ENCODE measurements at regions not wholly inside any gene's neighbourhood (a gene's known extent, or its start where the extent isn't known, plus 50 kb on each side); places are given as distances from the start of the nearest gene placed in this dataset.

- Histone ChIP-seq H3K9me3 (ENCODE audit: low read length) (peaks cover 26% of the 10 kb centered on the region), H2AFZ (ENCODE audit: low read length) (no peak overlapping the region), H3K79me2 (ENCODE audit: low read length) (no peaks in the 10 kb centered on the region), H3K4me1 (ENCODE audit: low read length) (no peaks in the 10 kb centered on the region), H3K4me3 (ENCODE audit: low read length) (no peak overlapping the region), H3K27me3 (ENCODE audit: low read length) (no peaks in the 10 kb centered on the region), H3K27ac (ENCODE audit: low read length) (no peak overlapping the region), H3K36me3 (ENCODE audit: insufficient read depth, low read length) (no peaks in the 10 kb centered on the region), H3K4me2 (ENCODE audit: low read depth, low read length, poor library complexity, severe bottlenecking) (no peak overlapping the region), H3K9ac (ENCODE audit: low read length) (no peak overlapping the region), H4K20me1 (ENCODE audit: insufficient read depth, low read depth, low read length) (no peaks in the 10 kb centered on the region), H3K9me2 (replicated peaks; ENCODE audit: insufficient read depth, low read length) (no peaks in the 10 kb centered on the region)
- DNase-seq, result no peak
These were observed 755.9 kb upstream of the ADGRL4 start for GRCh38 chr1:79762461-79762860.

GRCh38 chr1:79760531-79760930 lies 754.0 kb upstream of the ADGRL4 start:
- H3K36me3 ChIP-seq (ENCODE audit: insufficient read depth, low read length), result no peaks in the 10 kb centered on the region

GRCh38 chr1:79749607-79750006 lies 743.1 kb upstream of the ADGRL4 start:
- no peak for DNase-seq
- peaks cover 33% of the 10 kb centered on the region for H3K9me3 ChIP-seq (ENCODE audit: low read length)
- H3K36me3 ChIP-seq (ENCODE audit: insufficient read depth, low read length), result no peaks in the 10 kb centered on the region
- no peak overlapping the region for H2AFZ ChIP-seq (ENCODE audit: low read length)
- no peak overlapping the region for H3K4me2 ChIP-seq (ENCODE audit: low read depth, low read length, poor library complexity, severe bottlenecking)
- no peaks in the 10 kb centered on the region for H3K27me3 ChIP-seq (ENCODE audit: low read length)
- H3K4me1 ChIP-seq (ENCODE audit: low read length), result no peaks in the 10 kb centered on the region
- H3K27ac ChIP-seq (ENCODE audit: low read length), result no peak overlapping the region
- H3K9me2 ChIP-seq (replicated peaks; ENCODE audit: insufficient read depth, low read length), result no peaks in the 10 kb centered on the region
- no peaks in the 10 kb centered on the region for H4K20me1 ChIP-seq (ENCODE audit: insufficient read depth, low read depth, low read length)
- H3K9ac ChIP-seq (ENCODE audit: low read length), result no peak overlapping the region
- H3K79me2 ChIP-seq (ENCODE audit: low read length), result no peaks in the 10 kb centered on the region
- no peak overlapping the region for H3K4me3 ChIP-seq (ENCODE audit: low read length)

More at GRCh38 chr1:79760531-79760930, 754.0 kb upstream of the ADGRL4 start:
- no peak overlapping the region for H2AFZ ChIP-seq (ENCODE audit: low read length)
- H3K27me3 ChIP-seq (ENCODE audit: low read length), result no peaks in the 10 kb centered on the region
- DNase-seq, result no peak
- H3K79me2 ChIP-seq (ENCODE audit: low read length), result no peaks in the 10 kb centered on the region
- no peaks in the 10 kb centered on the region for H3K4me1 ChIP-seq (ENCODE audit: low read length)
- no peak overlapping the region for H3K27ac ChIP-seq (ENCODE audit: low read length)
- H3K4me3 ChIP-seq (ENCODE audit: low read length), result no peak overlapping the region
- H3K9me2 ChIP-seq (replicated peaks; ENCODE audit: insufficient read depth, low read length), result no peaks in the 10 kb centered on the region
- H3K9ac ChIP-seq (ENCODE audit: low read length), result no peak overlapping the region
- H3K9me3 ChIP-seq (ENCODE audit: low read length), result peaks cover 17% of the 10 kb centered on the region
- no peaks in the 10 kb centered on the region for H4K20me1 ChIP-seq (ENCODE audit: insufficient read depth, low read depth, low read length)
- H3K4me2 ChIP-seq (ENCODE audit: low read depth, low read length, poor library complexity, severe bottlenecking), result no peak overlapping the region

GRCh38 chr1:79745929-79746328 lies 739.4 kb upstream of the ADGRL4 start:
- no peaks in the 10 kb centered on the region for H3K36me3 ChIP-seq (ENCODE audit: insufficient read depth, low read length)
- H3K4me2 ChIP-seq (ENCODE audit: low read depth, low read length, poor library complexity, severe bottlenecking), result no peak overlapping the region
- H3K27me3 ChIP-seq (ENCODE audit: low read length), result no peaks in the 10 kb centered on the region
- no peak overlapping the region for H3K9ac ChIP-seq (ENCODE audit: low read length)
- no peaks in the 10 kb centered on the region for H3K9me2 ChIP-seq (replicated peaks; ENCODE audit: insufficient read depth, low read length)
- no peaks in the 10 kb centered on the region for H3K4me1 ChIP-seq (ENCODE audit: low read length)
- no peak overlapping the region for H2AFZ ChIP-seq (ENCODE audit: low read length)
- no peak overlapping the region for H3K27ac ChIP-seq (ENCODE audit: low read length)
- H3K9me3 ChIP-seq (ENCODE audit: low read length), result peaks cover 41% of the 10 kb centered on the region
- H3K4me3 ChIP-seq (ENCODE audit: low read length), result no peak overlapping the region
- H3K79me2 ChIP-seq (ENCODE audit: low read length), result no peaks in the 10 kb centered on the region
- no peaks in the 10 kb centered on the region for H4K20me1 ChIP-seq (ENCODE audit: insufficient read depth, low read depth, low read length)
- DNase-seq, result no peak

GRCh38 chr1:79744746-79745145 lies 738.2 kb upstream of the ADGRL4 start:
- no peaks in the 10 kb centered on the region for H3K4me1 ChIP-seq (ENCODE audit: low read length)

GRCh38 chr1:79741720-79742421 lies 735.3 kb upstream of the ADGRL4 start:
- H3K9me3 ChIP-seq (ENCODE audit: low read length), result peaks cover 42% of the 10 kb centered on the region
- H3K4me1 ChIP-seq (ENCODE audit: low read length), result no peaks in the 10 kb centered on the region
- no peak for DNase-seq
- H3K27me3 ChIP-seq (ENCODE audit: low read length), result no peaks in the 10 kb centered on the region
- H3K79me2 ChIP-seq (ENCODE audit: low read length), result no peaks in the 10 kb centered on the region
- no peak overlapping the region for H3K9ac ChIP-seq (ENCODE audit: low read length)
- no peak overlapping the region for H3K4me2 ChIP-seq (ENCODE audit: low read depth, low read length, poor library complexity, severe bottlenecking)
- no peaks in the 10 kb centered on the region for H4K20me1 ChIP-seq (ENCODE audit: insufficient read depth, low read depth, low read length)
- no peaks in the 10 kb centered on the region for H3K9me2 ChIP-seq (replicated peaks; ENCODE audit: insufficient read depth, low read length)
- no peaks in the 10 kb centered on the region for H3K36me3 ChIP-seq (ENCODE audit: insufficient read depth, low read length)
- H3K4me3 ChIP-seq (ENCODE audit: low read length), result no peak overlapping the region
- no peak overlapping the region for H2AFZ ChIP-seq (ENCODE audit: low read length)
- no peak overlapping the region for H3K27ac ChIP-seq (ENCODE audit: low read length)

More at GRCh38 chr1:79744746-79745145, 738.2 kb upstream of the ADGRL4 start:
- peaks cover 33% of the 10 kb centered on the region for H3K9me3 ChIP-seq (ENCODE audit: low read length)
- H3K36me3 ChIP-seq (ENCODE audit: insufficient read depth, low read length), result no peaks in the 10 kb centered on the region
- H3K27ac ChIP-seq (ENCODE audit: low read length), result no peak overlapping the region
- H3K4me3 ChIP-seq (ENCODE audit: low read length), result no peak overlapping the region
- H3K9ac ChIP-seq (ENCODE audit: low read length), result no peak overlapping the region
- H2AFZ ChIP-seq (ENCODE audit: low read length), result no peak overlapping the region
- no peak for DNase-seq
- H3K27me3 ChIP-seq (ENCODE audit: low read length), result no peaks in the 10 kb centered on the region
- no peaks in the 10 kb centered on the region for H3K9me2 ChIP-seq (replicated peaks; ENCODE audit: insufficient read depth, low read length)
- no peak overlapping the region for H3K4me2 ChIP-seq (ENCODE audit: low read depth, low read length, poor library complexity, severe bottlenecking)
- H4K20me1 ChIP-seq (ENCODE audit: insufficient read depth, low read depth, low read length), result no peaks in the 10 kb centered on the region
- H3K79me2 ChIP-seq (ENCODE audit: low read length), result no peaks in the 10 kb centered on the region

GRCh38 chr1:79738101-79738500 lies 731.6 kb upstream of the ADGRL4 start:
- Histone ChIP-seq H3K79me2 (ENCODE audit: low read length) (no peaks in the 10 kb centered on the region), H3K9me3 (ENCODE audit: low read length) (peaks cover 37% of the 10 kb centered on the region), H3K4me3 (ENCODE audit: low read length) (no peak overlapping the region; the same call in 1 of the 2 replicates), H3K4me1 (ENCODE audit: low read length) (no peaks in the 10 kb centered on the region), H3K9me2 (replicated peaks; ENCODE audit: insufficient read depth, low read length) (no peaks in the 10 kb centered on the region), H3K36me3 (ENCODE audit: insufficient read depth, low read length) (no peaks in the 10 kb centered on the region), H3K27ac (ENCODE audit: low read length) (no peak overlapping the region), H2AFZ (ENCODE audit: low read length) (no peak overlapping the region), H3K4me2 (ENCODE audit: low read depth, low read length, poor library complexity, severe bottlenecking) (no peak overlapping the region), H4K20me1 (ENCODE audit: insufficient read depth, low read depth, low read length) (no peaks in the 10 kb centered on the region), H3K27me3 (ENCODE audit: low read length) (no peaks in the 10 kb centered on the region), H3K9ac (ENCODE audit: low read length) (no peak overlapping the region)
- DNase-seq, result no peak

GRCh38 chr1:79737193-79737592 lies 730.7 kb upstream of the ADGRL4 start:
- Histone ChIP-seq H3K4me3 (ENCODE audit: low read length) (no peak overlapping the region), H2AFZ (ENCODE audit: low read length) (no peak overlapping the region)
- no peak for DNase-seq

More at GRCh38 chr1:79737193-79737592, 730.7 kb upstream of the ADGRL4 start:
- peaks cover 36% of the 10 kb centered on the region for H3K9me3 ChIP-seq (ENCODE audit: low read length)
- H4K20me1 ChIP-seq (ENCODE audit: insufficient read depth, low read depth, low read length), result no peaks in the 10 kb centered on the region
- no peaks in the 10 kb centered on the region for H3K4me1 ChIP-seq (ENCODE audit: low read length)
- H3K9me2 ChIP-seq (replicated peaks; ENCODE audit: insufficient read depth, low read length), result no peaks in the 10 kb centered on the region
- no peaks in the 10 kb centered on the region for H3K27me3 ChIP-seq (ENCODE audit: low read length)
- H3K4me2 ChIP-seq (ENCODE audit: low read depth, low read length, poor library complexity, severe bottlenecking), result no peak overlapping the region
- H3K27ac ChIP-seq (ENCODE audit: low read length), result no peak overlapping the region
- H3K79me2 ChIP-seq (ENCODE audit: low read length), result no peaks in the 10 kb centered on the region
- H3K9ac ChIP-seq (ENCODE audit: low read length), result no peak overlapping the region
- H3K36me3 ChIP-seq (ENCODE audit: insufficient read depth, low read length), result no peaks in the 10 kb centered on the region
